ENCODE measurements at regions not wholly inside any gene's neighbourhood (a gene's known extent, or its start where the extent isn't known, plus 50 kb on each side); places are given as distances from the start of the nearest gene placed in this dataset.

GRCh38 chr12:58443273-58443980 lies 476.9 kb downstream of the LRIG3 start:
- Histone ChIP-seq H3K4me3 (ENCODE audit: low read depth, low read length) (no peak overlapping the region), H3K36me3 (ENCODE audit: insufficient read depth) (no peaks in the 10 kb centered on the region), H3K27ac (ENCODE audit: low read depth) (no peak overlapping the region), H3K4me1 (ENCODE audit: insufficient read depth) (no peaks in the 10 kb centered on the region)
- no peak for DNase-seq (ENCODE audit: extremely low spot score)

GRCh38 chr12:58443981-58444371 lies 476.3 kb downstream of the LRIG3 start:
- Histone ChIP-seq H3K4me1 (ENCODE audit: insufficient read depth) (no peaks in the 10 kb centered on the region), H3K4me3 (ENCODE audit: low read depth, low read length) (no peak overlapping the region), H3K36me3 (ENCODE audit: insufficient read depth) (no peaks in the 10 kb centered on the region), H3K27ac (ENCODE audit: low read depth) (no peak overlapping the region)
- DNase-seq (ENCODE audit: extremely low spot score): no peak
- 26% methylated on average over 8 of the region's 8 CpGs for WGBS

- H3K4me1 ChIP-seq (ENCODE audit: insufficient read depth): no peaks in the 10 kb centered on the region
- 91% methylated on average over 2 of the region's 2 CpGs for WGBS
These were observed 469.3 kb downstream of the LRIG3 start for GRCh38 chr12:58450868-58451482.

GRCh38 chr12:58452546-58452945 lies 467.8 kb downstream of the LRIG3 start:
- no peak for DNase-seq (ENCODE audit: extremely low spot score)
- no peak overlapping the region for H3K27ac ChIP-seq (ENCODE audit: low read depth)
- H3K4me3 ChIP-seq (ENCODE audit: low read depth, low read length): no peak overlapping the region
- no peaks in the 10 kb centered on the region for H3K4me1 ChIP-seq (ENCODE audit: insufficient read depth)
- no peaks in the 10 kb centered on the region for H3K36me3 ChIP-seq (ENCODE audit: insufficient read depth)
- 82% methylated on average over 2 of the region's 2 CpGs for WGBS

More at GRCh38 chr12:58450868-58451482, 469.3 kb downstream of the LRIG3 start:
- Histone ChIP-seq H3K27ac (ENCODE audit: low read depth) (no peak overlapping the region), H3K4me3 (ENCODE audit: low read depth, low read length) (no peak overlapping the region), H3K36me3 (ENCODE audit: insufficient read depth) (no peaks in the 10 kb centered on the region)
- no peak for DNase-seq (ENCODE audit: extremely low spot score)

- Histone ChIP-seq H3K27ac (ENCODE audit: low read depth) (no peak overlapping the region), H3K36me3 (ENCODE audit: insufficient read depth) (no peaks in the 10 kb centered on the region), H3K4me1 (ENCODE audit: insufficient read depth) (no peaks in the 10 kb centered on the region), H3K4me3 (ENCODE audit: low read depth, low read length) (no peak overlapping the region)
- WGBS: 97% methylated on average over 3 of the region's 3 CpGs
- no peak for DNase-seq (ENCODE audit: extremely low spot score)
These were observed 467.0 kb downstream of the LRIG3 start for GRCh38 chr12:58453306-58453705.

- Histone ChIP-seq H3K4me1 (ENCODE audit: insufficient read depth) (no peaks in the 10 kb centered on the region), H3K27ac (ENCODE audit: low read depth) (no peak overlapping the region), H3K36me3 (ENCODE audit: insufficient read depth) (no peaks in the 10 kb centered on the region), H3K4me3 (ENCODE audit: low read depth, low read length) (no peak overlapping the region)
- no peak for DNase-seq (ENCODE audit: extremely low spot score)
- WGBS: 83% methylated on average over 1 of the region's 1 CpG
These were observed 465.2 kb downstream of the LRIG3 start for GRCh38 chr12:58455136-58455535.

GRCh38 chr12:58458102-58458501 lies 462.2 kb downstream of the LRIG3 start:
- H3K4me1 ChIP-seq (ENCODE audit: insufficient read depth): no peaks in the 10 kb centered on the region
- H3K27ac ChIP-seq (ENCODE audit: low read depth): no peak overlapping the region
- DNase-seq (ENCODE audit: extremely low spot score): no peak
- no peak overlapping the region for H3K4me3 ChIP-seq (ENCODE audit: low read depth, low read length)
- 54% methylated on average over 1 of the region's 1 CpG for WGBS
- H3K36me3 ChIP-seq (ENCODE audit: insufficient read depth): no peaks in the 10 kb centered on the region

GRCh38 chr12:58459191-58459590 lies 461.1 kb downstream of the LRIG3 start:
- DNase-seq (ENCODE audit: extremely low spot score): no peak
- no peaks in the 10 kb centered on the region for H3K4me1 ChIP-seq (ENCODE audit: insufficient read depth)
- H3K27ac ChIP-seq (ENCODE audit: low read depth): no peak overlapping the region
- H3K36me3 ChIP-seq (ENCODE audit: insufficient read depth): no peaks in the 10 kb centered on the region
- no peak overlapping the region for H3K4me3 ChIP-seq (ENCODE audit: low read depth, low read length)

- H3K4me3 ChIP-seq (ENCODE audit: low read depth, low read length): no peak overlapping the region
- H3K36me3 ChIP-seq (ENCODE audit: insufficient read depth): no peaks in the 10 kb centered on the region
- DNase-seq (ENCODE audit: extremely low spot score): no peak
- H3K4me1 ChIP-seq (ENCODE audit: insufficient read depth): no peaks in the 10 kb centered on the region
- no peak overlapping the region for H3K27ac ChIP-seq (ENCODE audit: low read depth)
- 94% methylated on average over 3 of the region's 3 CpGs for WGBS
These were observed 457.3 kb downstream of the LRIG3 start for GRCh38 chr12:58463051-58463450.

- Histone ChIP-seq H3K36me3 (ENCODE audit: insufficient read depth) (no peaks in the 10 kb centered on the region), H3K4me3 (ENCODE audit: low read depth, low read length) (no peak overlapping the region), H3K27ac (ENCODE audit: low read depth) (no peak overlapping the region), H3K4me1 (ENCODE audit: insufficient read depth) (no peaks in the 10 kb centered on the region)
- 64% methylated on average over 2 of the region's 2 CpGs for WGBS
- DNase-seq (ENCODE audit: extremely low spot score): no peak
These were observed 454.9 kb downstream of the LRIG3 start for GRCh38 chr12:58465418-58465817.

- Histone ChIP-seq H3K27ac (ENCODE audit: low read depth) (no peak overlapping the region), H3K4me3 (ENCODE audit: low read depth, low read length) (no peak overlapping the region), H3K4me1 (ENCODE audit: insufficient read depth) (no peaks in the 10 kb centered on the region), H3K36me3 (ENCODE audit: insufficient read depth) (no peaks in the 10 kb centered on the region)
- 69% methylated on average over 1 of the region's 1 CpG for WGBS
- no peak for DNase-seq (ENCODE audit: extremely low spot score)
These were observed 449.9 kb downstream of the LRIG3 start for GRCh38 chr12:58470266-58471010.

GRCh38 chr12:58479401-58479800 lies 440.9 kb downstream of the LRIG3 start:
- H3K27ac ChIP-seq (ENCODE audit: low read depth): no peak overlapping the region
- H3K4me3 ChIP-seq (ENCODE audit: low read depth, low read length): no peak overlapping the region
- DNase-seq (ENCODE audit: extremely low spot score): no peak
- no peaks in the 10 kb centered on the region for H3K36me3 ChIP-seq (ENCODE audit: insufficient read depth)
- H3K4me1 ChIP-seq (ENCODE audit: insufficient read depth): no peaks in the 10 kb centered on the region

GRCh38 chr12:58481811-58482210 lies 438.5 kb downstream of the LRIG3 start:
- 60% methylated on average over 3 of the region's 3 CpGs for WGBS
- no peak overlapping the region for H3K4me3 ChIP-seq (ENCODE audit: low read depth, low read length)
- H3K4me1 ChIP-seq (ENCODE audit: insufficient read depth): no peaks in the 10 kb centered on the region
- no peaks in the 10 kb centered on the region for H3K36me3 ChIP-seq (ENCODE audit: insufficient read depth)
- DNase-seq (ENCODE audit: extremely low spot score): no peak
- no peak overlapping the region for H3K27ac ChIP-seq (ENCODE audit: low read depth)

- DNase-seq (ENCODE audit: extremely low spot score): no peak
- no peaks in the 10 kb centered on the region for H3K36me3 ChIP-seq (ENCODE audit: insufficient read depth)
- no peaks in the 10 kb centered on the region for H3K4me1 ChIP-seq (ENCODE audit: insufficient read depth)
- 8% methylated on average over 1 of the region's 1 CpG for WGBS
- no peak overlapping the region for H3K4me3 ChIP-seq (ENCODE audit: low read depth, low read length)
- no peak overlapping the region for H3K27ac ChIP-seq (ENCODE audit: low read depth)
These were observed 433.0 kb downstream of the LRIG3 start for GRCh38 chr12:58487255-58487654.

Measured in urinary bladder (tissue), 3 donors.